ENCODE measurements at regions not wholly inside any gene's neighbourhood (a gene's known extent, or its start where the extent isn't known, plus 50 kb on each side); places are given as distances from the start of the nearest gene placed in this dataset.

GRCh38 chrX:82782014-82782413 lies 726.1 kb upstream of the POU3F4 start:
- TF ChIP-seq TAF1 (IDR thresholded peaks at IDR 0.05; ENCODE audit: borderline replicate concordance, low read depth, low read length), result no peak
- TF ChIP-seq POLR2A (IDR thresholded peaks at IDR 0.05; ENCODE audit: low read depth, low read length), result no peak
- no peak for TF ChIP-seq POLR2AphosphoS5 (IDR thresholded peaks at IDR 0.05; ENCODE audit: low read depth, low read length)
